ENCODE measurements at regions not wholly inside any gene's neighbourhood (a gene's known extent, or its start where the extent isn't known, plus 50 kb on each side); places are given as distances from the start of the nearest gene placed in this dataset.

- TF ChIP-seq POLR2A (IDR thresholded peaks at IDR 0.05) (no peak), CTCF (IDR thresholded peaks at IDR 0.05) (no peak)
Observed at GRCh38 chr12:125310461-125310860, 245.2 kb downstream of the AACS start.
